H1 (cell line): ENCODE measurements at regions not wholly inside any gene's neighbourhood (a gene's known extent, or its start where the extent isn't known, plus 50 kb on each side); places are given as distances from the start of the nearest gene placed in this dataset.

Experiments used
- BCL11A ChIP-seq, 2 experiments: IDR thresholded peaks; one replicate each; pipeline ENCODE4 v1.6.1; 2011; ENCODE audit warnings: low read depth in 2 of 2, low read length in 2 of 2, mild to moderate bottlenecking in 2 of 2
- CBX8 ChIP-seq: fragments of 300-800, 300-1000 bp; sonication (generic); IDR thresholded peaks from 2 replicates; pipeline ENCODE4 v1.7.1; 2016; ENCODE audit warnings: low read depth, low read length, borderline replicate concordance
- EGR1 ChIP-seq: IDR thresholded peaks from 2 replicates; pipeline ENCODE4 v1.6.1; 2011; ENCODE audit warnings: low read depth, low read length, borderline replicate concordance
- FOSL1 ChIP-seq: IDR thresholded peaks from 2 replicates; pipeline ENCODE4 v1.6.1; 2011; ENCODE audit warnings: mild to moderate bottlenecking, low read depth, low read length, moderate library complexity; ENCODE audit not compliant: insufficient read depth
- HDAC6 ChIP-seq: IDR thresholded peaks from one replicate; pipeline ENCODE4 v1.7.1; 2012; ENCODE audit warnings: low read depth, mild to moderate bottlenecking, inconsistent platforms, low read length, moderate library complexity
- USF2 ChIP-seq: IDR thresholded peaks from 2 replicates; pipeline ENCODE4 v1.6.1; 2011; ENCODE audit warnings: low read length, improper control_type of control experiment

GRCh38 chr10:29403208-29403607, 114.3 kb downstream of the LYZL1 start (continued):
- TF ChIP-seq BCL11A (IDR thresholded peaks at IDR 0.05; ENCODE audit: low read depth in 2 of 2, low read length in 2 of 2): no peak
- no peak for TF ChIP-seq EGR1
- TF ChIP-seq USF2: no peak
- TF ChIP-seq FOSL1: no peak
- TF ChIP-seq CBX8: no peak
- no peak for TF ChIP-seq HDAC6
